ENCODE measurements at regions not wholly inside any gene's neighbourhood (a gene's known extent, or its start where the extent isn't known, plus 50 kb on each side); places are given as distances from the start of the nearest gene placed in this dataset.

- POLR2A ChIA-PET (ENCODE audit: low non-redundant PET) = no interaction called here
- Histone ChIP-seq H3K4me3 (ENCODE audit: low read depth, low read length, poor library complexity, severe bottlenecking) (no peak overlapping the region), H3K9me3 (ENCODE audit: low read depth, low read length, poor library complexity, severe bottlenecking) (no peaks in the 10 kb centered on the region), H3K4me1 (ENCODE audit: insufficient read depth, low read length, poor library complexity, severe bottlenecking) (no peaks in the 10 kb centered on the region), H3K27me3 (replicated peaks; ENCODE audit: insufficient read depth, low read depth, low read length, poor library complexity) (peaks cover 11% of the 10 kb centered on the region), H3K27ac (ENCODE audit: low read depth, low read length, poor library complexity, severe bottlenecking) (no peak overlapping the region), H3K36me3 (ENCODE audit: insufficient read depth, low read length, poor library complexity, severe bottlenecking) (no peaks in the 10 kb centered on the region)
- CTCF ChIA-PET = no interaction called here
- DNase-seq (ENCODE audit: low spot score) = no peak
- no TSS peak for BruUV-seq (replicated peaks)
- TF ChIP-seq, protein P1, sequence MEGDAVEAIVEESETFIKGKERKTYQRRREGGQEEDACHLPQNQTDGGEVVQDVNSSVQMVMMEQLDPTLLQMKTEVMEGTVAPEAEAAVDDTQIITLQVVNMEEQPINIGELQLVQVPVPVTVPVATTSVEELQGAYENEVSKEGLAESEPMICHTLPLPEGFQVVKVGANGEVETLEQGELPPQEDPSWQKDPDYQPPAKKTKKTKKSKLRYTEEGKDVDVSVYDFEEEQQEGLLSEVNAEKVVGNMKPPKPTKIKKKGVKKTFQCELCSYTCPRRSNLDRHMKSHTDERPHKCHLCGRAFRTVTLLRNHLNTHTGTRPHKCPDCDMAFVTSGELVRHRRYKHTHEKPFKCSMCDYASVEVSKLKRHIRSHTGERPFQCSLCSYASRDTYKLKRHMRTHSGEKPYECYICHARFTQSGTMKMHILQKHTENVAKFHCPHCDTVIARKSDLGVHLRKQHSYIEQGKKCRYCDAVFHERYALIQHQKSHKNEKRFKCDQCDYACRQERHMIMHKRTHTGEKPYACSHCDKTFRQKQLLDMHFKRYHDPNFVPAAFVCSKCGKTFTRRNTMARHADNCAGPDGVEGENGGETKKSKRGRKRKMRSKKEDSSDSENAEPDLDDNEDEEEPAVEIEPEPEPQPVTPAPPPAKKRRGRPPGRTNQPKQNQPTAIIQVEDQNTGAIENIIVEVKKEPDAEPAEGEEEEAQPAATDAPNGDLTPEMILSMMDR (conservative IDR thresholded peaks at IDR 0.05; ENCODE audit: low read depth, low read length) = no peak
- no peak for TF ChIP-seq EZH2 (IDR thresholded peaks at IDR 0.05; ENCODE audit: borderline replicate concordance, low read depth, low read length, poor library complexity, severe bottlenecking)
- intact Hi-C loops (cut with micrococcal nuclease; ENCODE audit: unreplicated experiment) = no loop called here
Observed at GRCh38 chr12:109663795-109664194, 49.8 kb upstream of the FAM222A start.
